ENCODE measurements at regions not wholly inside any gene's neighbourhood (a gene's known extent, or its start where the extent isn't known, plus 50 kb on each side); places are given as distances from the start of the nearest gene placed in this dataset.

GRCh38 chr5:73266176-73266738, 93.3 kb downstream of the TMEM174 start:
- DNase-seq, result no peak

GRCh38 chr5:73265641-73266040, 92.6 kb downstream of the TMEM174 start:
- DNase-seq, result no peak

GRCh38 chr5:73264631-73265030, 91.6 kb downstream of the TMEM174 start:
- no peak for DNase-seq

- no peak for DNase-seq
Measured at GRCh38 chr5:73263001-73263710, 90.2 kb downstream of the TMEM174 start.

GRCh38 chr5:73256862-73257261, 83.9 kb downstream of the TMEM174 start:
- DNase-seq, result no peak

GRCh38 chr5:73256462-73256861, 83.5 kb downstream of the TMEM174 start:
- no peak for DNase-seq

- no peak for DNase-seq
Measured at GRCh38 chr5:73256012-73256411, 83.0 kb downstream of the TMEM174 start.

GRCh38 chr5:73254642-73255041, 81.6 kb downstream of the TMEM174 start:
- no peak for DNase-seq

- no peak for DNase-seq
Measured at GRCh38 chr5:73253047-73253660, 80.2 kb downstream of the TMEM174 start.

GRCh38 chr5:73250645-73251044, 77.7 kb downstream of the TMEM174 start:
- no peak for DNase-seq

- no peak for DNase-seq
Measured at GRCh38 chr5:73242735-73243134, 69.7 kb downstream of the TMEM174 start.

- no peak for DNase-seq
Measured at GRCh38 chr5:73238873-73239272, 65.9 kb downstream of the TMEM174 start.

- no peak for DNase-seq
Measured at GRCh38 chr5:73236541-73237128, 63.6 kb downstream of the TMEM174 start.

GRCh38 chr5:73234204-73234555, 61.2 kb downstream of the TMEM174 start:
- no peak for DNase-seq

- peak in 1 of 2 donors; percentile 50 for DNase-seq
Measured at GRCh38 chr5:73233461-73234203, 60.6 kb downstream of the TMEM174 start.

- DNase-seq, result no peak
Measured at GRCh38 chr5:73233053-73233460, 60.1 kb downstream of the TMEM174 start.

- DNase-seq, result no peak
Measured at GRCh38 chr5:73232266-73233041, 59.5 kb downstream of the TMEM174 start.

GRCh38 chr5:73231246-73231778, 58.3 kb downstream of the TMEM174 start:
- no peak for DNase-seq

GRCh38 chr5:73230264-73231245, 57.6 kb downstream of the TMEM174 start:
- DNase-seq, result no peak

- no peak for DNase-seq
Measured at GRCh38 chr5:73229271-73229670, 56.3 kb downstream of the TMEM174 start.
